NCI-H1930 (cell line): ENCODE measurements at regions not wholly inside any gene's neighbourhood (a gene's known extent, or its start where the extent isn't known, plus 50 kb on each side); places are given as distances from the start of the nearest gene placed in this dataset.
A peak's percentile ranks its signal among the peaks of the same experiment; 100 is the strongest.

ENCODE experiments used
- DNase-seq, 2 experiments: peaks; one replicate each; lab custom pipeline; 2025; lab: John Stamatoyannopoulos, UW

DNA sequence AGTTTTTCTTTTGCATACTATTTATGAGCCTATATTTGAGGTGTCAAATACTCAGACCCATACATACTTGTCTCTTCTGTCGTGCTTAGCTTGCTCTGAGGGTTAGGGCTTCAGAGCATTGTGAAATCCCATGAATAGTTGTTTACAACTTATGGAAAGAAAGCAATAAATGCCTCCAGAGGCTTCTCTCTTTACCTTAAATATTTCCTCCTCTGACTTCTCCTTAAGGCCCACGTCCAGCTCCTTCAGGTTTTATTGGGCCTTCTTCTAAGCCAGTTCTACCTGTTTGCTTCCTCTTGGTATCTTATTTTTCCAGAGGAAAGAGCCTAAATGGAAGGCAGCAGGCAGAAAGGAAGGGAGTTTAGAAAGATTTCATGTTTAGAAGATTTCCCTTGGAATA is 218.6 kb downstream of the SPTSSA start:
- DNase-seq, result no peak

DNA sequence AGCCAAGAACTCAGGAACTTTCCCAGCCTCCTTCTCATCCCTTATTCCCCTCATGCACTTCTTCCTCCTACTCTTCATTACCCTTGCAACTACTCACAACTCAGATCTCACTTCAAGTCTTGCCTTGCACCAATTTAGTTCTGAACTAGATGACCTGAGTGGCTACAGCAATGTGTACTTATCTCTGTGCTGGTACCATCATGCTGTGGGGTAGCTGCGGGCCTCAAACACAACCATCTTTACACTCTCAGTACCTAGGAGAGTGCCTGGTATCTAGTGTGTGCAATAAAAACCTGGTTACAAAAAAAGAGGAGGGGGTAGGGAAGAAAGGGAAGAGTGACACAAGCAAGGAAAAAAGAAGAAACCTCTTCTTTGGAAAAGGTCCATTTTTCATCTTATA is 219.0 kb downstream of the SPTSSA start:
- DNase-seq, result no peak

DNA sequence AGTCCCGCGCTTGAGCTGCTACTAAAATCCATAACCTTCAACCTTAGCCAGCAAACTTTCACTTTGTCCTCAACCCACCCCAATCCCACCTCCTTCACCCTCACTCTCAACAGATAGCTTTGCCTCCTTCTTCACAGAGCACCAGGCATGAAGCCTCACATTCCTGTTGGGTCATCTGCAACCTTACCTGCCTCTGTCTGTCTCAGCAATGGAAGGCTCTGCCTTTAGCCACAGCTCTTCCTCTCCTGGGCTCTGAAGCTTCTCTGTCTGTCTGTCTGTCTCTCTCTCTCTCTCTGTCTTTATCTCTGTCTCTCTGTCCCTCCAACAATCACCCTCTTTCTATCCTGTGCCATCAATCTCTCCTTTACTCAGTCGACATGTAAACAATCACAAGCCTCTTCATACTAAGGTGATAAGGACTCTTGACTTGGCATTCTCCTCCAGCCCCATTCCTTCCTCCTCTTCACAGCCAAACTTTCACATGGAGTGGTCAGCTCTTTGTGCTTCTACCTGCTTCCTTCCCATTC is 220.8 kb downstream of the SPTSSA start:
- no peak for DNase-seq

DNA sequence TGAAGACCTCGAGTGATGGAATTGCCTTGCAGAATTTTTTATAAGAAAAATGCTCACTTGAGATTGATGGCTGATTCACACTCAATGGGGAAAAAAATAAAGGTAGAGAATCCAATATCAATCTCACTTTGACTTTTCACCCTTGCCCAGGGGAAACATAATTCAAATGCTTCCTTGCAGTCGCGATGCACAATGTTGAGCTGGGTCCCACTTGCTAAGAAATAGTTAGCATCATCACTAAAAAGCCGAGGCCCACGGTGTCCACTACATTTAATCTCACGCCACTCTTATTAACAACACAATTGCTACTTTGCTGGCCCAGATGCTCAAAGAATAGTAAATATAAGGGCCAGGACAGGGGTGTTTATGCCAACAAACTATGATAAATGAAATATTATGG is 223.4 kb downstream of the SPTSSA start:
- DNase-seq, result no peak

DNA sequence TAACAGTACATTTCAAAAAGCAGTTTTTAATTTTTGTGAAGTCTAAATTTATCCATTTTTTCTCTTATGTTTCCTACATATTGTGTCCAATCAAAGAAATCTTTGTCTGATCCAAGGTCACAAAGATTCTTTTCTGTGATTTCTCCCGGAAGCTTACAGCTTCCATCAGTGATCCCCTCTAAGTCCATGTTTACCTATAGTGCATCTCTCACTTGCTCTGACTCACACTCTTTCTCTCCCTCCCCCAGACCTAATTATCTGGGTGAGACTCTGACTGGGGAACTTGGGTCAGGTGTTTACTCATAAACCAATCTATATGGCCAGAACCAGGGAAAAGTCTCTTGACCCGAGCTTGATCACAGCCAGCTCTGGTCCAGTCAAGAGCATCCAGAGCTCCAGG is 224.4 kb downstream of the SPTSSA start:
- DNase-seq, result no peak

DNA sequence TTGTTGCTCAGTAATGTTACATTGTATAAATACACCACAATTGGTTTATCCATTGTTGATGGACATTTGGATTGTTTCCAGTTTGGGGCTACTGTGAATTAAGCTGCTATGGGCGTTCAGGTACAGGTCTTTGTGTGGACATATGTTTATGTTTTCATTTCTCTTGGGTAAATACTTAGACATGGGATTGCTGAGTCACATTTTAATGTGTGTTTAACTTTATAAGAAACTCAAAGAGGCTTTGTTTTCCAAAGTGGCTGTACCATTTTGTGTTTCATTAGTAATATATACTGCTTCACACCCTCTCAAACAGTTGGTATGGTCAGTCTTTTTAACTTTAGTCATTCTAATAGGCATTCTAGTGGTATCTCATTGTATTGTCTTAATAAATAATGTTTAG is 225.0 kb downstream of the SPTSSA start:
- peak in 1 of 2 experiments; percentile 5 for DNase-seq

DNA sequence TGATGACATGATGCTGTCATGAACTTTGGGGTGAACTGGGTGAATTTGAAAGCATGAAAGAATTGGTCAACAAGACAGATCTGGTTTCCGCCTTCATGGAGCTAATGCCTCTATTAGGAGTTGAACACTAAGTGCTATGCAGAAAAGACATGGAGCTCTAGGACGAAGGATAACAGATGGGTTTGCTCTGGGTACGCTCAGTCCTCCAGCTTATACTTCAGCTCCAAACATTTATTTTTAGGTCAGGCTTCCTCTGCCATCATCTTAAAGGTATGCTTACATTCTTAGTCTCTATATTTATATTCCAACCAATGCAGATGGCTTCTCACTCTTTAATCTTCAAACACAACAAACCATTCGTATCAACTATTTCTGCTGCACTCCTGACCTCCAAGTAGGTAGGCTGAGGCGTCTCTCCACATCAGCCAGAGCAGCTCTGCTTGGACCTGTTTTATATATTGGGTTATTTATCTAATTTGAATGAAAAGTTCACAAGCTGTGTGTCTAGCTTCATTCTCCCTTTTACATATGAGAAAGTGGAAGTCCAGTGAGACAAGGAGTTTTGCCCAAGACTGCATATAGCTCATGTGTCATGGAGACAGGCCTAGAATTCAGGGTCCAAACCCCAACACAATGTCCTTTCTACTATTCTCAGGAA is 226.3 kb downstream of the SPTSSA start:
- no peak for DNase-seq

DNA sequence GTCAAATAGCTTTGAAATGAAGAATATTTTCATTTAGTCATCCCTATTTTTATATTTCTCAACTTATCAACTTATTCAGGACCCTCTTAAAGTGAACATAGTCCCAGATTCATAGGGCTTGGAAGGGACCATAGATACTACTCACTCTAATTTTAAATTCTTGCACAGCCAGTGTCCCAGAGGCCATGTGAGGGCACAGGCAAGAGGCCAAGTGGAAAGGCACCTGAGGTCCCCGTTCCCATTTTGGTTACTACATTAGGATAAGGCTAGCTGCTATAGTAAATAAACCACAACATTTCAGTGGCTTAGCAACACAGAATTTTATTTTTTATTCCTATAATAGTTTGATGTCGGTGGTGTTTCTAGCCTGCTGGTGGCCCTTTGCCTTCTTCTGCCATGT is 227.8 kb downstream of the SPTSSA start:
- DNase-seq, result no peak

DNA sequence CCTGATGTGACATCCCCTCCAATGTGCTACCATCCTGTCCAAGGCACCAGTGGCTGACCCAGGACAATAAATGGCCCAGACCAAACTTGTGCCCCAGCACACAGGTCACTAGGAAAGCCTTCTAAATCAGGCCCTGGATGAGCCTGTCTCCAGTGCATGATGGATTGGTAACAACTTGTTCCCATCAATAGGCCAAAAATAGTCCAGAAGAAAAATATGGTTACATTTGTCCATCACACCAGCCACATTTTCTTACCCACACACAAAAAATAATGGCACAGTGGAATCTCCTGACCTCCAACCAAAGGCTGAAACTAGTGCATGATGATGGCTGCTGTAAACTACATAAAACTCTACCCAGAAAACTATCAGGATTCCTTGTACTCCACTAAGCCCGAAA is 228.4 kb downstream of the SPTSSA start:
- no peak for DNase-seq

DNA sequence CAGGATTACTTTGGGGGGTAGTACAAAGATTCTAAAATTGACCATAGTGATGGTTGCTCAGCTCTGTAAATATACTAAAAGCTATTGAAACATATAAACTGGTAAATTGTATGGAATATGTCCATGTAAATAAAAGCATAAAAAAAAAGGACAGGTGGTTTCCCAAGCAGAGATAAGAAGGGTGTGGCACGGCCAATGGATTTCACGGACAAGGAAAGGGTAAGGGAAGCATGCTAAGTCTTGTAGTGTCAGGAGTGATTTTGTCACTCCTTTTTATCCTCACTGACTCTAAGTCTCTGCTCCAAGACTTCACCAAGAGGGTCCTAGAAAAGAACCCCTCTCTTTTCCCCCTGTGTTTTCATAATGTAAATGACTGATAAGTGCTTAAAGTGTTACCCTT is 229.2 kb downstream of the SPTSSA start:
- no peak for DNase-seq

DNA sequence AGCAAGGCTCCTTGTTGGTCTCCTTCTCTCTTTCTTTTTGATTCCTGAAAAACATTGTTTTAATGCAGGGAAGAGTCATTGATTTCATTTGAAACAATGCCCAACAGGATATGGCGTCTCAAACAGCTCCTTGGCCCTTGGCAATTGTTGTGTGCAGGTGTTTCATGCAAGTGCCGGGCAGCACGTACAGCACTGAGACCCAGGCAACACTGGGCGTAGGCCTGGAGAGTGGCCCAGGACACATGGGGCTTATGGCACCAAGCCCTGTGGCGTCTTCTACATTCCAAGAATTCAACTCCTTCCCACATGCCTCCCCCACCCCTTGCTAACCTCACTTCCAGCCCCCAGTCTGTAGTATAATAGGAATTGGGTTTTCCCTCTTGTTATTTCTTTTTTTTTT is 230.4 kb downstream of the SPTSSA start:
- no peak for DNase-seq

DNA sequence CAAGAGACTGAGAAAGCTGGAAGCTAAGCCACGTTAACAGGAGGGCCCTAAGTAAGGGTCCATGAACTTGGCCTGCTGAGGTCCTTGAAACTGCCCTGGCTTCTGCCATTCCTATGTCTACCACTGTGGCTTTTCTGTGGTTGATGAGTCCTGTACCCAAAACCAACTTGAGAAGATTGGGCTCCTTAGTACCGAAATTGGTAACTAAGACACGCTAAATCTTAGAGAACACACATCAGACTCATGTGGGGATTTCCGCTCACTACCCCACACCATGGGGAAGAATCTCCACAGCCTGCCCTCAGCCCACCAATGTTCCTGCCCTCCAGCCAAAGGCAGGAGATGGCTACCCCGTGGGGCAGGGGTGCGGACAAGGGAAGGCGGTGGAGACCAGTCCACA is 232.9 kb downstream of the SPTSSA start:
- no peak for DNase-seq

DNA sequence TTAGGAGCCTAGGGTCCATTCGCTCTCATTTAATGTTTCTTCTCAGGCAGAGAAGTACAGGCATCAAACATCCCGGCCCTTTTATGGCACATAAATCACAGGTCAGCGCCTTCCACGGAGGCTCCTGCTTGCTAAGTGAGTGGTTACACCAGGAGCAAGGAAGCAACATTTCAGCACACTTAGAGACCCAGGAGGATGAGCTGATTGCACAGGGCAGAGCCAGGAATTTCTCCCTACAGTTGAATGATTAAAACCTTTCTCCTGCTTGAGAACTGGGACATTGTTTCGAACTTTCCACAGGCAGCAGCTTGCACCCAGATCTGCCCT is 233.4 kb downstream of the SPTSSA start:
- DNase-seq, result no peak

DNA sequence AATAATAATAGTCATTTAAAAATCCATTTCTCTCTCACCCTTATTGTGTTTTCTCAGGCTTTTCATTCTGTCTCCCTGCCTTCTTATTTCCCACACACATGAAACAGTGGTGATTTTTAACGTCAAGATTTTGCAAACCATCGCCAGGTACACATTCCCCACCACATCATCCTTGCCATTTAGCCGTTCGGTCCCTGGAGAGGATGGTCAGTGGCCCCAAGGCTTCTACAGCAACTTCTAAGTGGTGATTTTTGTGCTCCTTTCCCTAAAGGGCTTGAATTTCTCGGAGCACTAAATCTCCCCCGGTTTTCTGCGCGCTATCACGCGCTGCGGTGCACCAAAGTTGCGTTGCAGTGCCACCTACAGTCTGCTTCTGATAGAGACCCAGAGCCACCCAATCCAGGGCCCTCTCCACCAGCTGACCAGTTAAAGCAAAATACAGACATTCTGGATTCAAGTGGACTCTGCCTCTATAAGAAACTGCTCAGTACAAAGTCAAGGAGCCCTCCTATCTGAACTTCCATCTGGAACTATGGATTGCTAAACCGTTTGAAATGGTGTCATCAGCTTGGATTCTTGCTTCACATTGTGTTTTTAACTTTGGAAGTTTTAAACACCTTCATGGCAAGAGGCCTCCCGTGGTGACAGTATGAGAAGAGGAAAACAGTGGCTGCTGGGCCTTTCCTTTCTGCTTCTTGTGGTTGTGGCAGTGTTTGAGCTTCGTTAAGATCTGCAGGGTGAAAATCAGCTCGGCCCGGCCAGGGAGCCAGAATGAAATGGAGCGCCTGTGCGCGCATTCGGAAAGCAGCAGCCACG is 234.0 kb downstream of the SPTSSA start:
- peak; percentile 4 to 40 for DNase-seq

DNA sequence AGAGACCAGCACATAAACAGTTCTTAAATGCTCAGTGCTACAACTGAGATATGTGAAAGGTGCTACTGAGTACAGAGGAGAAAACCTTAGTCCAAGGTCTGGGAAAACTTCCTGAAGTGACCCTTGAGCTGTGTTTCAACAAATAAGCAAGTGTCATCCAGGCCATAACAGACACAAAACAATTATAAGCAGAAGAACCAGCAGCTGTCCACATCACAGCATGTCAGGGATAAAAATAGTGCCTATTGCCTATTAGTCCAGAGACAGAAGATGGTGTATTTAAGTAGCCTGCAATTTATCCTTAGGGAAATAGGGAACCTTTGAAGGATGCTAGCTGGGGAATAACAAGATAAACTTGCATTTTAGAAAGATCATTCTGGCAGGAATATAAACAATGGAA is 237.8 kb downstream of the SPTSSA start:
- DNase-seq, result no peak

DNA sequence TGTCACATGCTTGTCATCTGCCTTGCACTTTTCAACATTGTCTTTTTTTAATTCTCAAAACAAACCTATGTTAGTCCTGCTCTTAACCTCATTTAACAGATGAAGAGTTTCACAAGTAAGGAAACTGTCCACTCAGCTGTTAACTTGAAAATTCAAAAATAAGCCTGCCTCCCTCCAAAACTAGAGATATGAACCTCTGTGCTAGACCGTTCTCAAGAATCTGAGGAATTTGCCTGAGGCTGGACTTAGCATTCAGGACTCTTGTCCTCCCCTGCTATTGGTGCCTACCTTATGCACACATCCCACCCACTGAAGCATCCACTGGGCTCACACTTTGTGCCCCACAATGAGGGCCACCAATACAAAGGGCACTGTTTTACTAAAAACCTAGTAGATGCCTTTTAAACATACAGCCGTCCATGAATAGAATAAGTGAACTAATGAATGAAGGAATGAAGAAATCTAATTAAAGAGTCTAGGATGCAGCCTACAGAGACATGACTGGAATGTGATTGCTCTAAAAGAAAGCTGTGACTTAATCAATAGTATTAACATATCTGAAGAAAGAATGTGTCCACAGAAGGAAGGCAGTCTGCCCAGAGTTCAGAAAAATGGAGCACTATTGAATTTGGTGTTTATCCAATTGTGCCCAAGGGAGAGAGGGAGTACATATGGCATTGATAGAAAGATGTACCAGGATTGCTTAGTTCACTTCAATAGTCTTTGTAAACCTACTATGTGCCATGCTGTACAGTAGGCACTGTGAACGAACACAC is 238.5 kb downstream of the SPTSSA start:
- no peak for DNase-seq

DNA sequence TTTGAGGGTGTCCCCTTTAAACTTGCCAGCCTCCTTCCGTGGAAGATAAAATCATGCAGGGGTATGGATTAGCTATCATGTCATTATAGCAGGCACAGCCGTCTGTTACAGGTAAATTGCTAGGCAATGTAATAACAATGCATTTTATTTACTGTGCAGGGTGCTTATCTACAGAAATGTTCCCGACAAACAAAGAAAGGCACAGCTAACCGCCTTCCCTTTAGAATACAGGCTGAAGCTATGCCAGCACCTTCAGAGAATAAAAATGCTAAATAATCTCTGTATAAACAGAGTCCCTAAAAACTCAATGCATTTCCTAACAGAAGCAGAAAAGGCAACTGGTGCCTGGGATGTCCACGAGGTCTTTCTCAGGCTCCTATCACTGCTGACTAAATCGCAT is 239.2 kb downstream of the SPTSSA start:
- no peak for DNase-seq

DNA sequence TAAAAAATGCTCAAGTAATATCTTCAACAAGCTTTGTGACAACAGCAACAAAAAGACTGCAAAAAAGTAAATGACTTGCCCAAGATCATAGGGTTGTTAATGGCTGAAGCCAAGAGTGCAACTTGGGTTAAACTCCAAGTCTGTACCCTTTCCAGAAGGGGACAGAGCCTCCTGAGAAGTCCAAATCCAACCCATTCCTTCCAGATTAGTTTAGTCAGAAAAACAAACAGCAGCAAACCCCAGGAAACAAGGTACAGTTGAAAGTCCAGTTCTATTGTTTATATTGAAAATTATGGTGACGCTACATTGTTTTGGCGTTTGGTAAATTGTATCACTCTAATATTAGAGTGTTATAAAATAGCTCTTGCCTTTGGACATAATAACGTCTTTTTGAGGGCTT is 239.9 kb downstream of the SPTSSA start:
- DNase-seq, result no peak

DNA sequence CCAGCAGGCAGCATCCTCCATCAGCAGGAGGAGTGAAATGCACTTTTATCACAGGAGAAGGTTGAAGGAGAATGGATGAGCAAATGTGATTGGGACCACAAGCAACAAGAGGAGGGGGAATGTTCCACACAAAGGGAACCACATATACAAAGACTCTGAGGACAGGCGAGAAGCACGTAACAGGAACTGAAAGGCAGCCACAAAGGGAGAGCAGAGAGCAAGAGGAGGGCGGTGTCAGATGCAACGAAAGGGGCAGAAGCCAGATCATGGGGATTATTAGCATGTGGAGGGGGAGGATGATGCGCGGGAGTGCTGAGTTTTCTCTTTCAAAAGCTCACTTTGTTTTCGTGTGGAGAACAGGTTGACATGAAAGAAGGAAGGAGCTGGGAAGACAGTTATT is 241.1 kb downstream of the SPTSSA start:
- DNase-seq, result no peak

DNA sequence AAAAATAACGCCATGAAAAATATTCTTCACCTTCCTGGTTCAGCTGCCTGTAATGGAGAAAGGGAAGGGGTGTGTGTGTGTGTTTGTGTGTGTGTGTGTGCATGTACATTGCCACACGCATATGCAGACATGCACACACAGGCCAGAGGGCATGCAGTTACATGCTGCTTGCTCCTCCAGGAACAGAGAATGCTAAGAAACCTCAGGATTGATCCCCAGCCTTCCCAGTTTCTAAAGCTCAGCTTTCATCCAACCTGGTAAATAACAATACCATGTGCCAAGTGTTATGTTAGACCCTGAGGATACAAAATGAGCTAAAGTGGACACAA is 241.7 kb downstream of the SPTSSA start:
- no peak for DNase-seq

DNA sequence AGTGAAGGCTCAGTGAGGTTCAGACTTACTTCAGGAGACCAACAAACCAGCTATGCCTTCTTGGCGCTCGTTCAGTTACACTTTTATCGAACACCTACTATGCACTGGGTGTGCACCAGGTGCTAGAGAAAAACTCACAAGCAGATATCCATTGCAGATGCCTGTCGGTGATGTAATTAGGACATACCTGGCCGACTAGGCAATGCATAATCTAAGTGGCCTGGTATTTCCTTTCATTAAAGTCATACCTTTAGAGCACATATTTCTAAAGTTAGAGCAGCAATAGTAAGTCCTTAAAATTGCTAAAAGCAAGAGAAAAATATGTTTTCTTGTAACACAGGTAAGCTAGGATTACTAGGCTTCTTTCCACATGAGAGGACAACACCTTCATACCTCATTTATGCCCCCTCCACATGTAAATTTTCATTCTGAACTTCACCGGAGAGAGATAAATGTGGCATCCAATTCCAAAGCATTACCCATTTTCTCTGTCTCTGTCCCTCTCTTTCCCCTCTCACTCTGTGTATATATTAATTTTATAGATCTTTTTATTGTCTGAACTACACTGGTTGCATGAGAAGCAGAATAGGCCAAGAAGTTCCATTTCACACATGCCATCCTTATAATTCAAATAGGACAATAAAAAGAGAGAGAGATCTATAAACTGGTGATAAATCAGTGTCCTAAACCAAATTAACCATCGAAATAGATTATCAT is 242.2 kb downstream of the SPTSSA start:
- DNase-seq, result no peak

DNA sequence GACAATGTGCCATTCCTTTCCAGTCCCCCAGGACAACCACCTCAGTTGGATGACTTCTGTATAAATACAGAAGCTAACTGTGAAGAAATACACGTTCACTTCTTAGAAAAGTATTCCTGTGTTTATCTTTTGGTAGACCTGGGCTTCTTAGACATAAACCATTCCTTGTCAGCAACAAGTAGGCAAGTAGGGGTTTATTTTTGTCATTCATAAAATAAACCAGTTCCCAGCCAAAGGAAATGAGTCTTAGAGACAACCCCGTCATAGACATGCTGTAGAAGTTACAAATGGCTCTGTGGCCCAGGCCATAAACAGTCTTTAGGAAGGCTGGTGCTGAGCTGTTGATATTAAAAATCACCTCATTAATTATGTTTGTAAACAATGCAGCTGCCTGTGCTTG is 243.2 kb downstream of the SPTSSA start:
- DNase-seq, result no peak
